Fibroblast of lung (primary cell): ENCODE measurements at regions not wholly inside any gene's neighbourhood (a gene's known extent, or its start where the extent isn't known, plus 50 kb on each side); places are given as distances from the start of the nearest gene placed in this dataset.

Experiments used
- EZH2 ChIP-seq: IDR thresholded peaks from 2 replicates; pipeline ENCODE4 v1.5.1; 2012; ENCODE audit warnings: low read length, control low read depth, mild to moderate bottlenecking; ENCODE audit errors: missing control alignments
- TF ChIP-seq, protein P1 (sequence below), 2 donors: IDR thresholded peaks in 1 of 2; conservative IDR thresholded peaks in 1 of 2; 1 replicate in 1 of 2; 2 replicates in 1 of 2; pipeline ENCODE4 v1.5.1; 2011 to 2012; ENCODE audit warnings: low read length in 2 of 2, control low read depth in 1 of 2, inconsistent platforms in 1 of 2, low read depth in 1 of 2, mild to moderate bottlenecking in 1 of 2

- TF ChIP-seq, protein P1, sequence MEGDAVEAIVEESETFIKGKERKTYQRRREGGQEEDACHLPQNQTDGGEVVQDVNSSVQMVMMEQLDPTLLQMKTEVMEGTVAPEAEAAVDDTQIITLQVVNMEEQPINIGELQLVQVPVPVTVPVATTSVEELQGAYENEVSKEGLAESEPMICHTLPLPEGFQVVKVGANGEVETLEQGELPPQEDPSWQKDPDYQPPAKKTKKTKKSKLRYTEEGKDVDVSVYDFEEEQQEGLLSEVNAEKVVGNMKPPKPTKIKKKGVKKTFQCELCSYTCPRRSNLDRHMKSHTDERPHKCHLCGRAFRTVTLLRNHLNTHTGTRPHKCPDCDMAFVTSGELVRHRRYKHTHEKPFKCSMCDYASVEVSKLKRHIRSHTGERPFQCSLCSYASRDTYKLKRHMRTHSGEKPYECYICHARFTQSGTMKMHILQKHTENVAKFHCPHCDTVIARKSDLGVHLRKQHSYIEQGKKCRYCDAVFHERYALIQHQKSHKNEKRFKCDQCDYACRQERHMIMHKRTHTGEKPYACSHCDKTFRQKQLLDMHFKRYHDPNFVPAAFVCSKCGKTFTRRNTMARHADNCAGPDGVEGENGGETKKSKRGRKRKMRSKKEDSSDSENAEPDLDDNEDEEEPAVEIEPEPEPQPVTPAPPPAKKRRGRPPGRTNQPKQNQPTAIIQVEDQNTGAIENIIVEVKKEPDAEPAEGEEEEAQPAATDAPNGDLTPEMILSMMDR (conservative IDR thresholded peaks at IDR 0.05 in 1 of 2, IDR thresholded peaks at IDR 0.05 in 1 of 2; ENCODE audit: low read depth in 1 of 2, low read length in 2 of 2): no peak
- no peak for TF ChIP-seq EZH2
Observed at GRCh38 chr5:51043745-51044144, 339.5 kb upstream of the ISL1 start.
